T-cell (primary cell): ENCODE measurements at regions not wholly inside any gene's neighbourhood (a gene's known extent, or its start where the extent isn't known, plus 50 kb on each side); places are given as distances from the start of the nearest gene placed in this dataset.

Experiments used
- ATAC-seq, 4 experiments: fragments of 200-7000 bp in 3 of 4; fragments of 150-1000 bp in 1 of 4; cut with Tn5 transposase; replicated peaks in 1 of 4; 1 replicate in 3 of 4; 2 replicates in 1 of 4; pipeline ENCODE4 v1.10.0; 2021; ENCODE audit warnings: moderate library complexity in 3 of 4, mild to moderate bottlenecking in 2 of 4, moderate number of reproducible peaks in 1 of 4
- CTCF ChIA-PET, 2 donors: fragments of 300-600 bp; sonication (Branson Sonifier 250); formaldehyde crosslinking; loops; one replicate each; lab custom pipeline; 2022; ENCODE audit warnings: antibody characterized with exemption in 2 of 2; lab: Charles Lee
- POLR2A ChIA-PET, 2 donors: fragments of 300-600 bp; sonication (Branson Sonifier 250); formaldehyde crosslinking; loops; one replicate each; lab custom pipeline; 2022; ENCODE audit warnings: antibody characterized with exemption in 2 of 2; lab: Charles Lee
- DNase-seq, 35 experiments: peaks; one replicate each; pipeline versions ENCODE4 v3.0.0 to v3.0.0-alpha.2; 2013 to 2023
- H3K27ac ChIP-seq: one replicate; pipeline ENCODE4 v1.5.1; 2013; ENCODE audit warnings: low read length
- H3K27me3 ChIP-seq, 2 experiments: replicated peaks in 1 of 2; 1 replicate in 1 of 2; 2 replicates in 1 of 2; pipeline versions ENCODE4 v1.6.1 to v1.7.0; 2013; ENCODE audit warnings: low read length in 1 of 2, mixed read lengths in 1 of 2; ENCODE audit not compliant: control insufficient read depth in 2 of 2, insufficient read depth in 2 of 2; ENCODE audit errors: extremely low read depth in 1 of 2
- H3K36me3 ChIP-seq, 2 donors: 1 replicate in 1 of 2; 2 replicates in 1 of 2; pipeline versions ENCODE4 v1.6.1 to v1.7.0; 2013; ENCODE audit warnings: low read length in 1 of 2; ENCODE audit not compliant: control insufficient read depth in 2 of 2, insufficient read depth in 1 of 2; ENCODE audit errors: extremely low read depth in 1 of 2
- H3K4me1 ChIP-seq, 2 experiments: 1 replicate in 1 of 2; 2 replicates in 1 of 2; pipeline versions ENCODE4 v1.6.1 to v1.7.0; 2013; ENCODE audit warnings: low read length in 2 of 2, mixed read lengths in 1 of 2; ENCODE audit not compliant: insufficient read depth in 2 of 2, control insufficient read depth in 1 of 2; ENCODE audit errors: extremely low read depth in 1 of 2
- H3K4me3 ChIP-seq, 2 donors: 1 replicate in 1 of 2; 2 replicates in 1 of 2; pipeline versions ENCODE4 v1.5.1 to v1.7.0; 2013; ENCODE audit warnings: mild to moderate bottlenecking in 2 of 2, low read length in 1 of 2, moderate library complexity in 1 of 2; ENCODE audit not compliant: control insufficient read depth in 1 of 2; ENCODE audit errors: extremely low read depth in 1 of 2
- H3K9me3 ChIP-seq: 2 replicates; pipeline ENCODE4 v1.7.0; 2013
- H3K27ac Mint-ChIP-seq, 2 donors: one replicate each; pipeline ENCODE4 v1.8.0; 2020 to 2021; ENCODE audit warnings: mild to moderate bottlenecking in 2 of 2, mixed read lengths in 2 of 2
- H3K27me3 Mint-ChIP-seq, 2 donors: one replicate each; pipeline ENCODE4 v1.8.0; 2021 to 2022; ENCODE audit warnings: mixed read lengths in 2 of 2
- H3K36me3 Mint-ChIP-seq: one replicate; pipeline ENCODE4 v1.8.0; 2021; ENCODE audit warnings: mixed read lengths
- H3K4me1 Mint-ChIP-seq, 3 donors: one replicate each; pipeline ENCODE4 v1.8.0; 2020 to 2022; ENCODE audit warnings: mixed read lengths in 3 of 3, mild to moderate bottlenecking in 1 of 3
- H3K4me3 Mint-ChIP-seq, 3 donors: one replicate each; pipeline ENCODE4 v1.8.0; 2020 to 2022; ENCODE audit warnings: mild to moderate bottlenecking in 3 of 3, mixed read lengths in 3 of 3, moderate library complexity in 3 of 3
- H3K9me3 Mint-ChIP-seq, 3 donors: one replicate each; pipeline ENCODE4 v1.8.0; 2020 to 2022; ENCODE audit warnings: mixed read lengths in 3 of 3
- WGBS: methylation state at CpG from one replicate; pipeline ENCODE4 v1.1.5; 2013; ENCODE audit warnings: missing lambda C conversion rate; ENCODE audit not compliant: insufficient coverage; 5-methylcytosine and 5-hydroxymethylcytosine counted together

DNA sequence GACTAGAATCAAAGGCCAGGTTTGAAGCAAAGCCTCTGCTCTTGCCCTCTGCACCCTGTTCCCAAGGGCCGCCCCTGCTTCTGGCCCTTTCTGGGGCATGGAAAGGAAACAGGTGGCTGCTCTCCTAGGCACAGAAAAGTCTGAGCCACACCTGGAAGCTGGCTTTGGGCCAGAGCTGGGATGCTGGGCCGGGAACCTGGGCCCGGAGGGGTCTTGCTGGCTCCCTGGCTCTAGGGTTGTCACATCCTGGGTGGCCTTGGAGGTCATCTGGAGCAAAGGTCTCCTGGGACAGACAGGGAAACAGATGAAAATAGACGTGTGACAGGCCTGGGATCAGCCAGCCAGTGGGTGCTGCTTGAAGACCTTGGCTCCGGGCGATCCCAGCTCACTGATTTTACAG lies 74.1 kb upstream of the LHX1 start:
- no peak overlapping the region for H3K4me3 ChIP-seq
- ChIA-PET CTCF (no interaction called here), POLR2A (no interaction called here)
- no peak overlapping the region for H3K4me3 Mint-ChIP-seq
- no peak overlapping the region for H3K27ac Mint-ChIP-seq
- no peak for DNase-seq
- H3K36me3 Mint-ChIP-seq, result no peaks in the 10 kb centered on the region
- no peaks in the 10 kb centered on the region for H3K4me1 Mint-ChIP-seq
- ATAC-seq, result no peak
- peaks cover 0 to 38% of the 10 kb centered on the region in 2 experiments for H3K27me3 ChIP-seq
- H3K9me3 Mint-ChIP-seq, result no peaks in the 10 kb centered on the region
- no peaks in the 10 kb centered on the region for H3K36me3 ChIP-seq
- H3K4me1 ChIP-seq, result no peaks in the 10 kb centered on the region
- WGBS, result 80% methylated on average over 6 of the region's 6 CpGs
- H3K27me3 Mint-ChIP-seq, result peaks cover 15 to 16% of the 10 kb centered on the region in 2 donors
- no peak overlapping the region for H3K27ac ChIP-seq
- H3K9me3 ChIP-seq, result no peaks in the 10 kb centered on the region

GRCh38 chr17:36863676-36864612 lies 73.3 kb upstream of the LHX1 start:
- ATAC-seq, result no peak
- WGBS, result 66% methylated on average over 15 of the region's 21 CpGs
- Histone ChIP-seq H3K4me3 (no peak overlapping the region), H3K4me1 (no peaks in the 10 kb centered on the region), H3K9me3 (no peaks in the 10 kb centered on the region), H3K27me3 (peaks cover 0 to 30% of the 10 kb centered on the region in 2 experiments), H3K36me3 (no peaks in the 10 kb centered on the region), H3K27ac (no peak overlapping the region)
- ChIA-PET CTCF (no interaction called here), POLR2A (no interaction called here)
- H3K4me1 Mint-ChIP-seq, result no peaks in the 10 kb centered on the region
- H3K27me3 Mint-ChIP-seq, result peaks cover 12 to 19% of the 10 kb centered on the region in 2 donors
- no peaks in the 10 kb centered on the region for H3K36me3 Mint-ChIP-seq
- H3K27ac Mint-ChIP-seq, result no peak overlapping the region
- DNase-seq, result no peak
- no peaks in the 10 kb centered on the region for H3K9me3 Mint-ChIP-seq
- H3K4me3 Mint-ChIP-seq, result no peak overlapping the region

DNA sequence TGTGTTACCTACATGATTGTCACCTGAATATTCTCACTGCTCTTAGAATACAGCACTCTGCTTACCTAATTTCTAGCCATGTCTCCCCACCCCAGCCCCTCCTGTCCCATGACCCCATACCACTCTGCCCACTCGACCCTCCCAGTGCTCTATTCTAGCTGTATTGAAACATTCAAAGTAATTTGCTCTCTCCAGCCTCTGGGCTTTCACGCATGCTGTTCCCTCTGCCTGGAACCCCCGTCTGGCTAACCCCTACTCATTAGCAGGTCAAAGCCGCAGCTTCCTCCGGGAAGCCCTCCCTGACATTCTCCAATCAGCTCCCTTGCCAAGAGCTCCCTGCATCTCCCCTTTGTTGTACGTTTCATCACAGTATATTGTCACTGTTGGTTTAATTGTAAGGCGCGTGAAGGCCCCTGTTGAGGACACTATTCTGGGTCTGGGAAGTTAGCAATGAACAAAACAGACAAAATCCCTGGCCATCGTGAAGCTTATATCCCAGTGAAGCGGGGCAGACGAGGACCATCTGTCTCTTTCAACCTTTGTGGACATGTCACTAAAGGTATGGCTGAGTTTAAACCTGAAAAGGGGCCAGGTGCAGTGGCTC lies 72.3 kb upstream of the LHX1 start:
- H3K27ac Mint-ChIP-seq, result no peak overlapping the region
- H3K4me3 Mint-ChIP-seq, result no peak overlapping the region
- no peaks in the 10 kb centered on the region for H3K36me3 Mint-ChIP-seq
- 62% methylated on average over 8 of the region's 11 CpGs for WGBS
- Histone ChIP-seq H3K27ac (no peak overlapping the region), H3K27me3 (peaks cover 0 to 23% of the 10 kb centered on the region in 2 experiments), H3K9me3 (no peaks in the 10 kb centered on the region), H3K36me3 (no peaks in the 10 kb centered on the region), H3K4me3 (no peak overlapping the region), H3K4me1 (no peaks in the 10 kb centered on the region)
- H3K9me3 Mint-ChIP-seq, result no peaks in the 10 kb centered on the region
- H3K27me3 Mint-ChIP-seq, result peaks cover 11 to 15% of the 10 kb centered on the region in 2 donors
- ChIA-PET CTCF (no interaction called here), POLR2A (no interaction called here)
- DNase-seq (no peak), ATAC-seq (no peak)
- no peaks in the 10 kb centered on the region for H3K4me1 Mint-ChIP-seq

GRCh38 chr17:36867716-36868341 lies 69.4 kb upstream of the LHX1 start:
- whole genome bisulfite sequencing, result 95% methylated on average over 4 of the region's 6 CpGs
- Histone ChIP-seq H3K9me3 (no peaks in the 10 kb centered on the region), H3K4me3 (no peak overlapping the region), H3K27me3 (peaks cover 0 to 9% of the 10 kb centered on the region in 2 experiments), H3K4me1 (no peaks in the 10 kb centered on the region), H3K36me3 (no peaks in the 10 kb centered on the region), H3K27ac (no peak overlapping the region)
- POLR2A ChIA-PET, result no interaction called here
- ATAC-seq (no peak), DNase-seq (no peak)
- CTCF ChIA-PET, result no interaction called here
- Mint-ChIP-seq H3K4me1 (no peaks in the 10 kb centered on the region), H3K27me3 (peaks cover 13 to 14% of the 10 kb centered on the region in 2 donors), H3K27ac (no peak overlapping the region), H3K9me3 (peaks cover 0 to 4% (median 0%) of the 10 kb centered on the region in 3 donors), H3K36me3 (no peaks in the 10 kb centered on the region), H3K4me3 (no peak overlapping the region)

DNA sequence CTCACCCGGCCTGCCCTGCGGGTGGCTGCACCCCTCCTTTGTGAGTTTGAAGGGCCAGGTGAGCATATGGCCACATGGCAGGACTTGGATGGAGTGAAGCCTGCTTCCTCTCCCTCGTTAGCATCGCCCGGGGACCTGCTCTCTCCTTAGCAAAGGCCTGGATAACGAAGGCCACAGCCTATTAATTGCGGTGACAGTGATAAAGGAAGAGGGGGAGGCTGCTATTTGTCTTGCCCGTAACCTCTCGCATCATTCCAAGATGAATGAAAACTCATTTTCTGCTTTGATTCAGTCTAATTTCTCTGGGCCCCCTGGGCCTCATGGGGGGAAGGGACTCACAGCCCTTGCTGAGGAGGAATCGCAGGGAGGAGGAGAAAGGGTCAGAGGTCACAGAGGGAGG lies 68.5 kb upstream of the LHX1 start:
- no peaks in the 10 kb centered on the region for H3K36me3 ChIP-seq
- no peaks in the 10 kb centered on the region for H3K36me3 Mint-ChIP-seq
- no peaks in the 10 kb centered on the region for H3K4me1 Mint-ChIP-seq
- ATAC-seq, result no peak
- POLR2A ChIA-PET, result interaction anchor here in 1 of 2 donors (0.6 kb wide), 1 partner anchor 52 kb away, joined by 3 read pairs; no protein-coding TSS in a partner anchor
- H3K27ac Mint-ChIP-seq, result no peak overlapping the region
- H3K9me3 ChIP-seq, result no peaks in the 10 kb centered on the region
- no peak overlapping the region for H3K4me3 ChIP-seq
- 77% methylated on average over 5 of the region's 10 CpGs for WGBS
- H3K27me3 Mint-ChIP-seq, result peaks cover 13 to 17% of the 10 kb centered on the region in 2 donors
- peaks cover 0 to 9% of the 10 kb centered on the region in 2 experiments for H3K27me3 ChIP-seq
- H3K4me1 ChIP-seq, result no peaks in the 10 kb centered on the region
- CTCF ChIA-PET, result no interaction called here
- H3K4me3 Mint-ChIP-seq, result no peak overlapping the region
- H3K27ac ChIP-seq, result no peak overlapping the region
- peaks cover 0 to 4% (median 0%) of the 10 kb centered on the region in 3 donors for H3K9me3 Mint-ChIP-seq
- DNase-seq, result no peak

DNA sequence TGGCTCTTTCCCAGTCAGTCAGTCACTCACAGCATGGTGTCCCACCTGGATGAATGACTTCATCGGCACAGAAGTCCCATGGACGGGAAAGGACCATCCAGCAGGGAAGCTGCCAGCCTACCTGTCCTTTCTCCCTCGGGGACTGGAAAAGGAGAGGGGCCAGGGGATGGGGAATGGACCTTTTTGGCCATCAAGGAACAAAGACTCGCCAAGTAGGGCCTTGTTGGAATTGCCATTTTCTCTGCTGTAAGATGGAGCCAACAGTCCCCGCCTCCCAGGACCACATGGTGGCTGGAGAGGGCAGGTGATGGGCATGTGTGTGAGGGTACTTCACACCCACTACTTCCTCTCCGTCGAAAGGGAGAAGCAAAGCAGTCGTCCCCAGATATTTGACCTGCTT lies 67.8 kb upstream of the LHX1 start:
- H3K4me1 Mint-ChIP-seq, result no peaks in the 10 kb centered on the region
- H3K27me3 Mint-ChIP-seq, result peaks cover 13 to 18% of the 10 kb centered on the region in 2 donors
- H3K4me3 ChIP-seq, result no peak overlapping the region
- no peaks in the 10 kb centered on the region for H3K9me3 ChIP-seq
- H3K4me3 Mint-ChIP-seq, result no peak overlapping the region
- H3K27ac ChIP-seq, result no peak overlapping the region
- no peaks in the 10 kb centered on the region for H3K4me1 ChIP-seq
- no peak for DNase-seq
- no peak for ATAC-seq
- peaks cover 0 to 4% (median 0%) of the 10 kb centered on the region in 3 donors for H3K9me3 Mint-ChIP-seq
- 51% methylated on average over 4 of the region's 8 CpGs for WGBS
- no peaks in the 10 kb centered on the region for H3K36me3 ChIP-seq
- H3K27me3 ChIP-seq, result peaks cover 0 to 9% of the 10 kb centered on the region in 2 experiments
- ChIA-PET CTCF (no interaction called here), POLR2A (no interaction called here)
- H3K27ac Mint-ChIP-seq, result no peak overlapping the region
- H3K36me3 Mint-ChIP-seq, result no peaks in the 10 kb centered on the region
